ENCODE measurements at regions not wholly inside any gene's neighbourhood (a gene's known extent, or its start where the extent isn't known, plus 50 kb on each side); places are given as distances from the start of the nearest gene placed in this dataset.

GRCh38 chr18:44060197-44060596 lies 620.5 kb upstream of the SETBP1 start:
- no peak for TF ChIP-seq CTCF (conservative IDR thresholded peaks at IDR 0.05 in 1 of 2, IDR thresholded peaks at IDR 0.05 in 1 of 2; ENCODE audit: low read depth in 1 of 2, low read length in 2 of 2)
- TF ChIP-seq EZH2 (IDR thresholded peaks at IDR 0.05; ENCODE audit: low read length, missing control alignments), result no peak
